ENCODE measurements at regions not wholly inside any gene's neighbourhood (a gene's known extent, or its start where the extent isn't known, plus 50 kb on each side); places are given as distances from the start of the nearest gene placed in this dataset.
"Not testable (repeated sequence)": the region's sequence is repeated elsewhere in the genome, so short reads cannot be mapped to it uniquely, and the experiment has no call there.

GRCh38 chr1:146672608-146673007 is 265.5 kb upstream of the NBPF12 start:
- not testable (repeated sequence) for TF ChIP-seq SMARCE1 (IDR thresholded peaks at IDR 0.05); CREB1 (IDR thresholded peaks at IDR 0.05); CREB1 (CRISPR knock-in tag; IDR thresholded peaks at IDR 0.05); PHF21A (IDR thresholded peaks at IDR 0.05; ENCODE audit: borderline replicate concordance, low read depth); CTCF (IDR thresholded peaks at IDR 0.05 in 2 of 3, conservative IDR thresholded peaks at IDR 0.05 in 1 of 3; ENCODE audit: insufficient read depth in 2 of 3, low read depth in 1 of 3, low read length in 3 of 3); CBX8 (IDR thresholded peaks at IDR 0.05; ENCODE audit: borderline replicate concordance, extremely low read depth, low read depth, low read length, poor library complexity, severe bottlenecking); NRF1 (conservative IDR thresholded peaks at IDR 0.05 in 1 of 2, IDR thresholded peaks at IDR 0.05 in 1 of 2); POLR2AphosphoS5 (IDR thresholded peaks at IDR 0.05; ENCODE audit: control insufficient read depth, insufficient read depth, low read depth, low read length); NONO (IDR thresholded peaks at IDR 0.05; ENCODE audit: low read depth in 2 of 2, low read length in 1 of 2)

Measured in K562 (cell line).